Muscle of arm (tissue), 1 donor: ENCODE measurements at regions not wholly inside any gene's neighbourhood (a gene's known extent, or its start where the extent isn't known, plus 50 kb on each side); places are given as distances from the start of the nearest gene placed in this dataset.
"Not testable (repeated sequence)": the region's sequence is repeated elsewhere in the genome, so short reads cannot be mapped to it uniquely, and the experiment has no call there.

Source experiments
- DNase-seq: peaks from one replicate; pipeline ENCODE4 v3.0.0-alpha.2; 2013

- DNase-seq: no peak
These were observed 606.0 kb downstream of the TMEM182 start for GRCh38 chr2:103367877-103368276.

- no peak for DNase-seq
These were observed 621.7 kb downstream of the TMEM182 start for GRCh38 chr2:103383541-103383940.

- DNase-seq: no peak
These were observed 625.0 kb downstream of the TMEM182 start for GRCh38 chr2:103386872-103387271.

GRCh38 chr2:103387888-103388287 is 626.1 kb downstream of the TMEM182 start:
- DNase-seq: no peak

- DNase-seq: no peak
These were observed 634.3 kb downstream of the TMEM182 start for GRCh38 chr2:103396152-103396551.

- DNase-seq: peak; percentile 20
These were observed 639.8 kb downstream of the TMEM182 start for GRCh38 chr2:103401621-103402020.

- no peak for DNase-seq
These were observed 640.5 kb downstream of the TMEM182 start for GRCh38 chr2:103402336-103402735.

- no peak for DNase-seq
These were observed 641.1 kb downstream of the TMEM182 start for GRCh38 chr2:103402944-103403343.

- DNase-seq: not testable (repeated sequence)
These were observed 641.6 kb downstream of the TMEM182 start for GRCh38 chr2:103403388-103403787.

GRCh38 chr2:103410221-103410620 is 648.4 kb downstream of the TMEM182 start:
- DNase-seq: no peak

- DNase-seq: no peak
These were observed 657.7 kb downstream of the TMEM182 start for GRCh38 chr2:103419506-103419905.

- DNase-seq: no peak
These were observed 661.3 kb downstream of the TMEM182 start for GRCh38 chr2:103423100-103423499.

- DNase-seq: no peak
These were observed 665.7 kb downstream of the TMEM182 start for GRCh38 chr2:103427567-103427966.

- no peak for DNase-seq
These were observed 668.4 kb downstream of the TMEM182 start for GRCh38 chr2:103430191-103430590.

GRCh38 chr2:103435010-103435409 is 673.2 kb downstream of the TMEM182 start:
- no peak for DNase-seq

GRCh38 chr2:103437161-103437560 is 675.3 kb downstream of the TMEM182 start:
- DNase-seq: no peak

GRCh38 chr2:103445347-103445746 is 683.5 kb downstream of the TMEM182 start:
- DNase-seq: no peak

GRCh38 chr2:103448495-103448894 is 686.7 kb downstream of the TMEM182 start:
- no peak for DNase-seq

- DNase-seq: no peak
These were observed 689.5 kb downstream of the TMEM182 start for GRCh38 chr2:103451283-103451682.

- no peak for DNase-seq
These were observed 697.5 kb downstream of the TMEM182 start for GRCh38 chr2:103459283-103459682.

- DNase-seq: no peak
These were observed 700.3 kb downstream of the TMEM182 start for GRCh38 chr2:103462101-103462500.

- DNase-seq: no peak
These were observed 700.9 kb downstream of the TMEM182 start for GRCh38 chr2:103462712-103463111.

GRCh38 chr2:103464831-103465230 is 703.0 kb downstream of the TMEM182 start:
- DNase-seq: no peak

GRCh38 chr2:103469800-103470199 is 708.0 kb downstream of the TMEM182 start:
- DNase-seq: no peak

- DNase-seq: no peak
These were observed 723.1 kb downstream of the TMEM182 start for GRCh38 chr2:103484906-103485305.
